K562 (cell line): ENCODE measurements at regions not wholly inside any gene's neighbourhood (a gene's known extent, or its start where the extent isn't known, plus 50 kb on each side); places are given as distances from the start of the nearest gene placed in this dataset.

ENCODE experiments used
- ATAC-seq: fragments of 200-7000 bp; cut with Tn5 transposase; 3 replicates; pipeline ENCODE4 v1.9.1; 2020; ENCODE audit warnings: moderate library complexity
- BruUV-seq: library from RNA; stranded (reverse); fragments of 400-500 nt; replicated peaks from 2 replicates; lab custom pipeline; 2021; lab: Mats Ljungman, UMichigan
- CTCF ChIA-PET: fragments of 300-600 bp; formaldehyde crosslinking; extraction: SDS; loops from one replicate; lab custom pipeline; 2021; ENCODE audit warnings: low intra/inter-chr PET ratio; lab: Yijun Ruan, JAX
- POLR2A ChIA-PET: fragments of 300-600, 350-650 bp; sonication (Branson Sonifier 250); formaldehyde crosslinking; extraction: SDS; loops from one replicate; lab custom pipeline; 2021; ENCODE audit warnings: antibody characterized with exemption, inconsistent platforms; lab: Yijun Ruan, JAX
- DNase-seq, 4 experiments: peaks; one replicate each; pipeline versions ENCODE4 v3.0.0 to v3.0.0-alpha.2; 2011 to 2018; ENCODE audit warnings: low spot score in 3 of 4, mixed read lengths in 3 of 4; ENCODE audit errors: extremely low read depth in 1 of 4
- FAIRE-seq: peaks from 2 replicates; lab custom pipeline; 2011; peaks lifted over from hg19 to GRCh38; lab: Jason Lieb, UNC
- H2AFZ ChIP-seq: 2 replicates; pipeline ENCODE4 v1.6.0; 2011; ENCODE audit warnings: low read depth, low read length, control low read depth, inconsistent platforms
- H3K27ac ChIP-seq: fragments of 200-600 bp; 3 replicates; pipeline ENCODE4 v1.8.0; 2011; ENCODE audit warnings: low read depth, mild to moderate bottlenecking, control low read depth, inconsistent platforms, low read length, moderate library complexity, mixed read lengths; ENCODE audit errors: extremely low read depth
- H3K27me3 ChIP-seq, 2 experiments: fragments of 300-600 bp in 1 of 2; 2 replicates in 1 of 2; 3 replicates in 1 of 2; pipeline versions ENCODE4 v1.6.0 to v1.8.0; 2011; ENCODE audit warnings: inconsistent platforms in 2 of 2, low read length in 2 of 2, mild to moderate bottlenecking in 1 of 2, mixed read lengths in 1 of 2, moderate library complexity in 1 of 2; ENCODE audit not compliant: control insufficient read depth in 2 of 2, insufficient read depth in 2 of 2
- H3K36me3 ChIP-seq: fragments of 300-600 bp; 3 replicates; pipeline ENCODE4 v1.8.0; 2011; ENCODE audit warnings: mild to moderate bottlenecking, low read length, inconsistent platforms; ENCODE audit not compliant: control insufficient read depth, insufficient read depth
- H3K4me1 ChIP-seq, 2 experiments: fragments of 200-600 bp in 1 of 2; replicated peaks in 1 of 2; 2 replicates in 1 of 2; 3 replicates in 1 of 2; pipeline versions ENCODE4 v1.5.1 to v1.8.0; 2011; ENCODE audit warnings: inconsistent platforms in 2 of 2, low read length in 2 of 2, mild to moderate bottlenecking in 1 of 2, mixed read lengths in 1 of 2, moderate library complexity in 1 of 2; ENCODE audit not compliant: control insufficient read depth in 2 of 2, insufficient read depth in 2 of 2
- H3K4me2 ChIP-seq: 2 replicates; pipeline ENCODE4 v1.6.1; 2011; ENCODE audit warnings: low read length, control low read depth, inconsistent platforms, mixed read lengths; ENCODE audit not compliant: insufficient read depth
- H3K4me3 ChIP-seq: fragments of 200-600 bp; sonication (generic), shearing (Covaris generic); 2 replicates; pipeline ENCODE4 v1.5.1; 2016; ENCODE audit warnings: control low read depth, inconsistent platforms
- H3K79me2 ChIP-seq: fragments of 200-600 bp; 3 replicates; pipeline ENCODE4 v1.8.0; 2011; ENCODE audit warnings: low read length, inconsistent platforms; ENCODE audit not compliant: control insufficient read depth, insufficient read depth
- H3K9ac ChIP-seq, 2 experiments: 2 replicates each; pipeline versions ENCODE4 v1.6.0 to v1.6.1; 2011; ENCODE audit warnings: low read depth in 2 of 2, low read length in 2 of 2, control low read depth in 1 of 2, inconsistent platforms in 1 of 2, mild to moderate bottlenecking in 1 of 2, mixed read lengths in 1 of 2; ENCODE audit not compliant: insufficient read depth in 1 of 2
- H3K9me1 ChIP-seq: one replicate; pipeline ENCODE4 v1.6.0; 2011; ENCODE audit warnings: inconsistent platforms, mild to moderate bottlenecking, low read length, moderate library complexity; ENCODE audit not compliant: control insufficient read depth, insufficient read depth
- H3K9me3 ChIP-seq: replicated peaks from 2 replicates; pipeline ENCODE4 v1.5.1; 2011; ENCODE audit warnings: low read depth, low read length, inconsistent platforms; ENCODE audit not compliant: control insufficient read depth, insufficient read depth
- H4K20me1 ChIP-seq: replicated peaks from 2 replicates; pipeline ENCODE4 v1.6.1; 2011; ENCODE audit warnings: low read length, inconsistent platforms, mixed read lengths; ENCODE audit not compliant: control insufficient read depth, insufficient read depth
- HEY1 ChIP-seq: fragments of 250-450 bp; sonication (Bioruptor Pico); IDR thresholded peaks from 2 replicates; pipeline ENCODE4 v1.5.0; 2020; ENCODE audit warnings: mild to moderate bottlenecking, moderate library complexity, borderline replicate concordance
- MCM3 ChIP-seq: fragments of 450-650 bp; IDR thresholded peaks from 2 replicates; pipeline ENCODE4 v1.6.1; 2016
- NCOA1 ChIP-seq: fragments of 450-650 bp; IDR thresholded peaks from 2 replicates; pipeline ENCODE4 v1.6.1; 2016; ENCODE audit warnings: low read depth
- NFYB ChIP-seq: IDR thresholded peaks from 2 replicates; pipeline ENCODE4 v1.6.1; 2011; ENCODE audit warnings: mild to moderate bottlenecking, moderate library complexity; ENCODE audit not compliant: insufficient read length; ENCODE audit errors: extremely low read depth
- in situ Hi-C: fragments of 300-500 bp; cut with MboI; formaldehyde crosslinking; loops from 4 replicates; pipeline ENCODE4 v1.15.0; 2018; ENCODE audit warnings: inconsistent platforms, mixed read lengths
- intact Hi-C: fragments of 100-400 bp; cut with micrococcal nuclease; formaldehyde crosslinking; loops from 2 replicates; pipeline ENCODE4 v1.14.2; 2022
- TF ChIP-seq, protein P1 (sequence below): fragments of 450-650 bp; IDR thresholded peaks from one replicate; pipeline ENCODE4 v1.6.1; 2018; ENCODE audit warnings: mild to moderate bottlenecking, moderate library complexity; ENCODE audit not compliant: partially characterized antibody
- TF ChIP-seq, protein P2 (sequence below), 2 experiments: fragments of 450-650 bp in 1 of 2; IDR thresholded peaks; 2 replicates each; pipeline ENCODE4 v1.6.1; 2011 to 2017; ENCODE audit warnings: low read depth in 2 of 2, antibody characterized with exemption in 1 of 2, borderline replicate concordance in 1 of 2, low read length in 1 of 2, mild to moderate bottlenecking in 1 of 2, mixed read lengths in 1 of 2; ENCODE audit not compliant: control insufficient read depth in 1 of 2
- TF ChIP-seq, protein P3 (sequence below): fragments of 250-450 bp; sonication (Bioruptor Pico); IDR thresholded peaks from 2 replicates; pipeline ENCODE4 v1.4.0; 2020; ENCODE audit warnings: mild to moderate bottlenecking, moderate library complexity

DNA sequence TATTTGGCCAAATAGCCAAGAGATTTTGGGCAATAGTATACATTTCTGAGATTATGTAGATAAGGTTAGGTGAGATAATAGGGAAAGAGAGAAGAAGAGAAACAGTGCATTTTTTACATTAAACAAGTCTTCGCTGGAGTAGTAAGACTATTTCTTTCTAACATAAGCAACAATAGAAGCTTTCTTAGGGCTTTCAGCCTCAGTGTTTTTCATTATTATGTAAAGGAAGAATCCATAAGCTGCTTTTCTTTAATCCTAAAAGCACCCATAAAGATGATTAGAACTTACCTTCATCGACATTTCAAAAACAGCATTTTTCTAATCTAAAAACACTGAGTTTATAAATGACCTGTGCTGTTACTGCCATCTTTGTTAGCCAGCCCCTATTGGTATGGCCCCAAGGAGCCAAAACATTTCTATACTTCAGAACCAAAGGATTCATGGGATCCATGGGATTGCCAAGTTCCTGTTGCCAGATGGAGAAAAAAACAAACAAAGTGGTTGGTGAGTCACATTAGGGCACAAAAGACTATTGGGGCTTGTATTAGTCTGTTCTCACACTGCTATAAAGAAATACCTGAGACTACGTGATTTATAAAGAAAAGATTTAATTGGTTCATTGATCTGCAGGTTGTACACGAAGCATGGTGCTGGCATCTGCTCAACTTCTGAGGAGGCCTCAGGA lies 88.2 kb downstream of the SCG2 start (continued):
- TF ChIP-seq, protein P1, sequence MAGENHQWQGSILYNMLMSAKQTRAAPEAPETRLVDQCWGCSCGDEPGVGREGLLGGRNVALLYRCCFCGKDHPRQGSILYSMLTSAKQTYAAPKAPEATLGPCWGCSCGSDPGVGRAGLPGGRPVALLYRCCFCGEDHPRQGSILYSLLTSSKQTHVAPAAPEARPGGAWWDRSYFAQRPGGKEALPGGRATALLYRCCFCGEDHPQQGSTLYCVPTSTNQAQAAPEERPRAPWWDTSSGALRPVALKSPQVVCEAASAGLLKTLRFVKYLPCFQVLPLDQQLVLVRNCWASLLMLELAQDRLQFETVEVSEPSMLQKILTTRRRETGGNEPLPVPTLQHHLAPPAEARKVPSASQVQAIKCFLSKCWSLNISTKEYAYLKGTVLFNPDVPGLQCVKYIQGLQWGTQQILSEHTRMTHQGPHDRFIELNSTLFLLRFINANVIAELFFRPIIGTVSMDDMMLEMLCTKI, result no peak
- TF ChIP-seq MCM3, result no peak
- TF ChIP-seq, all 486 proteins: peak for 0

DNA sequence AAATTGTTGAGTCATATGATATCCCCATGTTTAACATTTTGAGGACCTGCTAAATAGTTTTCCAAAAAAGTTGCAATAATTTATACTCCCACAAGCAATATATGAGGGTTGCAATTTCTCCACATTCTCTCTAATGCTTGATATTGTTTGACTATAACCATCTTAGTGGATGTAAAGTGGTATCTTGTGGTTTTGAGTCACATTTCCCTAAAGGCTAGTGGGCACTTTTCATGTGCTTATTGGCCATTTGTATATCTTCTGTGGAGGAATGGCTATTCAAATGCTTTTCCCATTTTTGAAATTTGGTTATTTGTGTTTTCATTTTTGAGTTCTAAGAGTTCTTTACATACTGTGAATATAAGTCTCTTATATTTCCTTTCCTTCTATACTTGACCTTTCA lies 82.7 kb downstream of the SCG2 start:
- DNase-seq (no peak), ATAC-seq (no peak), FAIRE-seq (no peak)
- no peaks in the 10 kb centered on the region for H3K27me3 ChIP-seq
- no TSS peak for BruUV-seq
- CTCF ChIA-PET, result no interaction called here
- no peaks in the 10 kb centered on the region for H3K9me3 ChIP-seq
- no peaks in the 10 kb centered on the region for H3K9me1 ChIP-seq
- no peaks in the 10 kb centered on the region for H4K20me1 ChIP-seq
- H3K4me3 ChIP-seq, result no peak overlapping the region
- in situ Hi-C loops, result no loop called here
- H3K36me3 ChIP-seq, result no peaks in the 10 kb centered on the region
- no peak overlapping the region for H3K4me2 ChIP-seq
- POLR2A ChIA-PET, result no interaction called here
- no peaks in the 10 kb centered on the region for H3K79me2 ChIP-seq
- no peak overlapping the region for H3K27ac ChIP-seq
- H3K9ac ChIP-seq, result no peak overlapping the region
- H2AFZ ChIP-seq, result no peak overlapping the region
- H3K4me1 ChIP-seq, result no peaks in the 10 kb centered on the region
- intact Hi-C loops, result no loop called here
- TF ChIP-seq NFYB, result no peak
- TF ChIP-seq HEY1 (CRISPR knock-in tag), result no peak
- TF ChIP-seq, protein P2, sequence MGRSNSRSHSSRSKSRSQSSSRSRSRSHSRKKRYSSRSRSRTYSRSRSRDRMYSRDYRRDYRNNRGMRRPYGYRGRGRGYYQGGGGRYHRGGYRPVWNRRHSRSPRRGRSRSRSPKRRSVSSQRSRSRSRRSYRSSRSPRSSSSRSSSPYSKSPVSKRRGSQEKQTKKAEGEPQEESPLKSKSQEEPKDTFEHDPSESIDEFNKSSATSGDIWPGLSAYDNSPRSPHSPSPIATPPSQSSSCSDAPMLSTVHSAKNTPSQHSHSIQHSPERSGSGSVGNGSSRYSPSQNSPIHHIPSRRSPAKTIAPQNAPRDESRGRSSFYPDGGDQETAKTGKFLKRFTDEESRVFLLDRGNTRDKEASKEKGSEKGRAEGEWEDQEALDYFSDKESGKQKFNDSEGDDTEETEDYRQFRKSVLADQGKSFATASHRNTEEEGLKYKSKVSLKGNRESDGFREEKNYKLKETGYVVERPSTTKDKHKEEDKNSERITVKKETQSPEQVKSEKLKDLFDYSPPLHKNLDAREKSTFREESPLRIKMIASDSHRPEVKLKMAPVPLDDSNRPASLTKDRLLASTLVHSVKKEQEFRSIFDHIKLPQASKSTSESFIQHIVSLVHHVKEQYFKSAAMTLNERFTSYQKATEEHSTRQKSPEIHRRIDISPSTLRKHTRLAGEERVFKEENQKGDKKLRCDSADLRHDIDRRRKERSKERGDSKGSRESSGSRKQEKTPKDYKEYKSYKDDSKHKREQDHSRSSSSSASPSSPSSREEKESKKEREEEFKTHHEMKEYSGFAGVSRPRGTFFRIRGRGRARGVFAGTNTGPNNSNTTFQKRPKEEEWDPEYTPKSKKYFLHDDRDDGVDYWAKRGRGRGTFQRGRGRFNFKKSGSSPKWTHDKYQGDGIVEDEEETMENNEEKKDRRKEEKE (IDR thresholded peaks at IDR 0.05; ENCODE audit: borderline replicate concordance in 1 of 2, control insufficient read depth in 1 of 2, low read depth in 2 of 2, low read length in 1 of 2), result no peak
- TF ChIP-seq, protein P3, sequence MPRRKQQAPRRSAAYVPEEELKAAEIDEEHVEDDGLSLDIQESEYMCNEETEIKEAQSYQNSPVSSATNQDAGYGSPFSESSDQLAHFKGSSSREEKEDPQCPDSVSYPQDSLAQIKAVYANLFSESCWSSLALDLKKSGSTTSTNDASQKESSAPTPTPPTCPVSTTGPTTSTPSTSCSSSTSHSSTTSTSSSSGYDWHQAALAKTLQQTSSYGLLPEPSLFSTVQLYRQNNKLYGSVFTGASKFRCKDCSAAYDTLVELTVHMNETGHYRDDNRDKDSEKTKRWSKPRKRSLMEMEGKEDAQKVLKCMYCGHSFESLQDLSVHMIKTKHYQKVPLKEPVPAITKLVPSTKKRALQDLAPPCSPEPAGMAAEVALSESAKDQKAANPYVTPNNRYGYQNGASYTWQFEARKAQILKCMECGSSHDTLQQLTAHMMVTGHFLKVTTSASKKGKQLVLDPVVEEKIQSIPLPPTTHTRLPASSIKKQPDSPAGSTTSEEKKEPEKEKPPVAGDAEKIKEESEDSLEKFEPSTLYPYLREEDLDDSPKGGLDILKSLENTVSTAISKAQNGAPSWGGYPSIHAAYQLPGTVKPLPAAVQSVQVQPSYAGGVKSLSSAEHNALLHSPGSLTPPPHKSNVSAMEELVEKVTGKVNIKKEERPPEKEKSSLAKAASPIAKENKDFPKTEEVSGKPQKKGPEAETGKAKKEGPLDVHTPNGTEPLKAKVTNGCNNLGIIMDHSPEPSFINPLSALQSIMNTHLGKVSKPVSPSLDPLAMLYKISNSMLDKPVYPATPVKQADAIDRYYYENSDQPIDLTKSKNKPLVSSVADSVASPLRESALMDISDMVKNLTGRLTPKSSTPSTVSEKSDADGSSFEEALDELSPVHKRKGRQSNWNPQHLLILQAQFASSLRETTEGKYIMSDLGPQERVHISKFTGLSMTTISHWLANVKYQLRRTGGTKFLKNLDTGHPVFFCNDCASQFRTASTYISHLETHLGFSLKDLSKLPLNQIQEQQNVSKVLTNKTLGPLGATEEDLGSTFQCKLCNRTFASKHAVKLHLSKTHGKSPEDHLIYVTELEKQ (CRISPR knock-in tag), result no peak
- TF ChIP-seq NCOA1, result no peak
